OCI-LY1 (cell line): ENCODE measurements at regions not wholly inside any gene's neighbourhood (a gene's known extent, or its start where the extent isn't known, plus 50 kb on each side); places are given as distances from the start of the nearest gene placed in this dataset.

ENCODE experiments used
- H2AFZ ChIP-seq: fragments of 200-600 bp; sonication (generic), shearing (Covaris generic); 2 replicates; pipeline ENCODE4 v1.6.0; 2014; ENCODE audit warnings: antibody characterized with exemption, mild to moderate bottlenecking, low read length
- H3F3A ChIP-seq: fragments of 200-600 bp; sonication (generic), shearing (Covaris generic); 2 replicates; pipeline ENCODE4 v1.6.0; 2014; ENCODE audit warnings: mild to moderate bottlenecking, antibody characterized with exemption, low read length, moderate library complexity; ENCODE audit not compliant: insufficient read depth
- H3K27ac ChIP-seq: fragments of 200-600 bp; sonication (generic); 2 replicates; pipeline ENCODE4 v1.5.1; 2014; ENCODE audit warnings: low read length, mixed run types, mild to moderate bottlenecking, low read depth; ENCODE audit not compliant: poor library complexity, severe bottlenecking
- H3K27me3 ChIP-seq: fragments of 200-600 bp; sonication (generic); 2 replicates; pipeline ENCODE4 v1.6.0; 2014; ENCODE audit warnings: antibody characterized with exemption, mild to moderate bottlenecking, low read length, moderate library complexity; ENCODE audit not compliant: insufficient read depth
- H3K36me3 ChIP-seq: fragments of 200-600 bp; sonication (generic); 2 replicates; pipeline ENCODE4 v1.6.1; 2014; ENCODE audit warnings: mild to moderate bottlenecking, antibody characterized with exemption, low read length, moderate library complexity, mixed read lengths; ENCODE audit not compliant: insufficient read depth
- H3K4me1 ChIP-seq: fragments of 200-600 bp; sonication (generic); 2 replicates; pipeline ENCODE4 v1.5.1; 2014; ENCODE audit warnings: mild to moderate bottlenecking, low read length, moderate library complexity; ENCODE audit not compliant: insufficient read depth, severe bottlenecking
- H3K4me2 ChIP-seq: fragments of 200-600 bp; sonication (generic), shearing (Covaris generic); 2 replicates; pipeline ENCODE4 v1.6.1; 2014; ENCODE audit warnings: low read length
- H3K4me3 ChIP-seq: fragments of 200-600 bp; sonication (generic); 2 replicates; pipeline ENCODE4 v1.5.1; 2014; ENCODE audit warnings: low read length, low read depth, mild to moderate bottlenecking, mixed read lengths; ENCODE audit not compliant: poor library complexity, severe bottlenecking
- H3K79me2 ChIP-seq: fragments of 200-600 bp; shearing (Covaris generic); 2 replicates; pipeline ENCODE4 v1.6.1; 2016; ENCODE audit warnings: mixed run types, low read length, mixed read lengths; ENCODE audit not compliant: insufficient read depth
- H3K9ac ChIP-seq: fragments of 200-600 bp; sonication (generic), shearing (Covaris generic); 2 replicates; pipeline ENCODE4 v1.6.1; 2014; ENCODE audit warnings: mild to moderate bottlenecking, low read length, mixed read lengths
- H3K9me2 ChIP-seq: fragments of 200-600 bp; sonication (generic), shearing (Covaris generic); 2 replicates; pipeline ENCODE4 v1.6.1; 2014; ENCODE audit warnings: low read depth, mild to moderate bottlenecking, low read length, mixed read lengths
- H3K9me3 ChIP-seq: fragments of 200-600 bp; shearing (Covaris generic); 2 replicates; pipeline ENCODE4 v1.6.1; 2014; ENCODE audit warnings: low read length, mixed read lengths
- H4K20me1 ChIP-seq: fragments of 200-600 bp; sonication (generic), shearing (Covaris generic); 2 replicates; pipeline ENCODE4 v1.6.0; 2016; ENCODE audit warnings: mild to moderate bottlenecking, low read length; ENCODE audit not compliant: insufficient read depth
- CTCF ChIP-seq: fragments of 200-600 bp; sonication (generic), shearing (Covaris generic); IDR thresholded peaks from 2 replicates; pipeline ENCODE4 v1.5.1; 2017; ENCODE audit warnings: mild to moderate bottlenecking, antibody characterized with exemption, low read length, moderate library complexity, mixed read lengths
- EZH2 ChIP-seq: fragments of 200-600 bp; sonication (generic), shearing (Covaris generic); IDR thresholded peaks from 2 replicates; pipeline ENCODE4 v1.8.0; 2017; ENCODE audit warnings: borderline replicate concordance, mixed run types, mild to moderate bottlenecking, antibody characterized with exemption, low read length, moderate library complexity, mixed read lengths

DNA sequence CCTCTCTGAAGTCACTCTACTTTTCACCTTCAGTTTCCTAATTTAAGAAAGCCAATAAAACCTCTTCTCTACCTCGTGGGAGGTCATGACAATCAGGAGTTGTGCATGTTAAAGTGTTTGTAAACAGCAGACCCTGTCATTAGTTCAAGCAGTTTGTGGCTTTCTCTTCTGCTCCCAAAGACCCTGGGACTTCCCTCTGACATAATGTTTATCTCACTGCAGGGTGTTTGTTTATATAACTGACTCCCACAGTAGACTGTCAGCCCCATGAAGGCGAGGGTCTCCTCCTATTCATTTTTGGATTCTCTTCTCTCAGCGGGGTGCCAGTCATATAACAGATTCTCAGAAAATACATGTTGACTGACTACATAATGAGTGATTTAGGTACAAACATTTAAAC lies 360.0 kb upstream of the ZNF462 start:
- Histone ChIP-seq H4K20me1 (no peaks in the 10 kb centered on the region), H3K27me3 (no peaks in the 10 kb centered on the region), H3K4me2 (no peak overlapping the region), H3K9ac (no peak overlapping the region), H3K9me3 (no peaks in the 10 kb centered on the region), H3K4me1 (no peaks in the 10 kb centered on the region), H3K9me2 (no peaks in the 10 kb centered on the region), H3K27ac (no peak overlapping the region), H2AFZ (no peak overlapping the region), H3K79me2 (no peaks in the 10 kb centered on the region), H3F3A (no peaks in the 10 kb centered on the region), H3K4me3 (no peak overlapping the region), H3K36me3 (no peaks in the 10 kb centered on the region)
- TF ChIP-seq EZH2 (no peak), CTCF (no peak)

DNA sequence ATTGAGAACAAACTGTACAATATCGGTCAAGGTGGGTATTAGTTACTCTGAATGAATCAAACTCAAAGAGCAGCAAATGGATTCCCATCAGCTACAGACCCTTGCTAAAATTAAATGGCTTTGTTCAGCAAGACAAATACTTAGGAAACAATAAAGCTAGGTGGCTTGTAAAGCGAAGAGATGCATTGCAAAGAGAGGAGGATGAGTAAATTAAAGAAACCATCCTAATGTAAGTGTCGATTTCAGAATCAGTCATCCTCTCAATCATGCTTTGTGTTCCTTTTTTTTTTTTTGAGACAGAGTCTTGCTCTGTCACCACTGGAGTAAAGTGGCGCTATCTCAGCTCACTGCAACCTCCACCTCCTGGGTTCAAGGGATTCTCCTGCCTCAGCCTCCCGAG lies 359.2 kb upstream of the ZNF462 start:
- H3K36me3 ChIP-seq: no peaks in the 10 kb centered on the region
- H3F3A ChIP-seq: no peaks in the 10 kb centered on the region
- H4K20me1 ChIP-seq: no peaks in the 10 kb centered on the region
- no peaks in the 10 kb centered on the region for H3K9me2 ChIP-seq
- H3K4me1 ChIP-seq: no peaks in the 10 kb centered on the region
- TF ChIP-seq CTCF: no peak
- TF ChIP-seq EZH2: no peak
- no peak overlapping the region for H2AFZ ChIP-seq
- H3K79me2 ChIP-seq: no peaks in the 10 kb centered on the region
- no peaks in the 10 kb centered on the region for H3K27me3 ChIP-seq
- H3K4me3 ChIP-seq: no peak overlapping the region
- H3K9ac ChIP-seq: no peak overlapping the region
- no peak overlapping the region for H3K4me2 ChIP-seq
- H3K27ac ChIP-seq: no peak overlapping the region
- no peaks in the 10 kb centered on the region for H3K9me3 ChIP-seq

GRCh38 chr9:106526716-106527204 lies 336.2 kb upstream of the ZNF462 start:
- Histone ChIP-seq H3K4me1 (no peaks in the 10 kb centered on the region), H3F3A (no peaks in the 10 kb centered on the region), H3K4me3 (no peak overlapping the region), H3K27me3 (no peaks in the 10 kb centered on the region), H3K9ac (no peak overlapping the region), H2AFZ (no peak overlapping the region), H3K9me3 (no peaks in the 10 kb centered on the region), H3K9me2 (no peaks in the 10 kb centered on the region), H3K27ac (no peak overlapping the region), H3K36me3 (no peaks in the 10 kb centered on the region), H3K79me2 (no peaks in the 10 kb centered on the region), H4K20me1 (no peaks in the 10 kb centered on the region), H3K4me2 (no peak overlapping the region)
- TF ChIP-seq CTCF (no peak), EZH2 (no peak)
